HG03521 (cell line): ENCODE measurements at regions not wholly inside any gene's neighbourhood (a gene's known extent, or its start where the extent isn't known, plus 50 kb on each side); places are given as distances from the start of the nearest gene placed in this dataset.

Source experiments
- ATAC-seq: cut with Tn5 transposase; IDR thresholded peaks from one replicate; pipeline ENCODE4 v1.9.1; 2021; ENCODE audit warnings: mild to moderate bottlenecking, moderate library complexity; ENCODE audit not compliant: unreplicated experiment

DNA sequence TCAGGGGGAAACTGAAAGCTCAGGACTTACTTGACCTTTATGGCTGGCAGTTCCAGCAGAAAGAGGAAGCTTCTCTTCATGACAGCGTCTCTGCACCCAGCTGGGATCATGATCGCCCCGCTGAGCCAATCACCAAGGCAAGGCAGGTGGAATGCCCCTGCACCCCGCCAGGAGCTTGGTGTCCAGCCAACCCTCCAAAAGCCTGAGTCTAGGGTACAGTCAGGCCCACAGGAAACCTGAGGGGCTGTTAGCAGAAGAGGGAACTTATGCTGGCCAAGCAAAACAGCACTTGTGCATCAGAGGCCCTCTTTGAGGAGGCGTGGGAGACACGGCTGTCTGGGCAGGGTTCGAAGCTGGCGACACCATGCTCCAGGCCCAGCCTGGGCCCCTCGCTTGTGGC is 188.3 kb upstream of the GMDS start:
- no peak for ATAC-seq

DNA sequence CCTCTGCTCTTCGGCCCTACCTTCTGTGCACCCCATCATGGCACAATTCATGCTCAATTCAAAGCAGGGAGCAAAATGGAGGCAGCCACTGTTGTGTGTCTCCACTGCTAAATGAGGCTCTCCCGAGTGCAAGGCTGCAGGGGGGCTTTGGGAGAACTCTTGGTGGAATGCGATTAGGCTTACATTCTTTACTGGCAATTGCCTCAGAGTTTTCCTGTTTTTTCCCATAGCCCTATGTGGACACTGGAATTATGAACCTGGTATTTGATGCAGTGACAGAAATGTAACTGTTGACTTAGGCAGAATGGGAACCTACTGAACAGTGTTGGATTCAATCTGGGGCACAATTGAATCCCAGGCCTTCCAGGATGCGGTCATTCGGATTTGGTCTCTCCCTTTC is 187.9 kb upstream of the GMDS start:
- no peak for ATAC-seq

DNA sequence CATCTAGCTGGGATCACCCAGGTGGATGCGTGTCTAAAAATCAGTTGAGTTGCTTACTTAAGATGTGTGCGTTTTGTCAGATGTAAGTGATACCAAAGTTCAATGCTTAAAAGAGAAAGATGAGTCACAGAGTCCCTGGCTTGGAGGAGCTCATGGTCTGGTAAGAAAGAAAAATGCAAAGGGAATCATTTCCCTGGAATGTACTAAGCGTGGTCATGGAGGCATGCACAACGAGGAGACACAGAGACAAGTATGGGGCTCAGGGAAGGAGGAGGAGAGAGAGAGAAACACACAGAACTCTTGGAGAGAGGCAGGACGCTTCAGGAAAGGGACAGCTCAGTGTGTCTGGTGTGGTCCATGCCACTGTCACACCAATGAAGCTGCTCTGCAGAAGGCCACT is 186.9 kb upstream of the GMDS start:
- ATAC-seq = no peak

DNA sequence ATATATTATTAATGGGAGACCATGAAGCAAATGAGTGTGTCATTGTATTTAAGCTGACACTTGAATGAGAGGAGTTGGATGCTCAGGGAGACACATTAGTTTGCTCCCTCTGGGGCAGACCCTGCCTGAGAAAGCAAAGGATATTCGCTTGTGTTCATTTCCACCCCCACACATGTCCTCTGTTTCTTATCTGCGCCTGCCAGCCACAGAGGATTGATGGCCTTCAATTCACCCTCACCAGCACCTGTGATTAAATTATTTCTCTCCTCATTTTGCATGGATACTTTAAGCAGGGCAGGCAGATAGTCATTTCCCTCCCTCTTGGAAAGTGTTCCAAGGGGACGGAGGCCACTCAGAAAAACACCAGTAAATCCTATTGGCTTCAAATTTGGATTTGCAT is 185.2 kb upstream of the GMDS start:
- ATAC-seq = no peak

DNA sequence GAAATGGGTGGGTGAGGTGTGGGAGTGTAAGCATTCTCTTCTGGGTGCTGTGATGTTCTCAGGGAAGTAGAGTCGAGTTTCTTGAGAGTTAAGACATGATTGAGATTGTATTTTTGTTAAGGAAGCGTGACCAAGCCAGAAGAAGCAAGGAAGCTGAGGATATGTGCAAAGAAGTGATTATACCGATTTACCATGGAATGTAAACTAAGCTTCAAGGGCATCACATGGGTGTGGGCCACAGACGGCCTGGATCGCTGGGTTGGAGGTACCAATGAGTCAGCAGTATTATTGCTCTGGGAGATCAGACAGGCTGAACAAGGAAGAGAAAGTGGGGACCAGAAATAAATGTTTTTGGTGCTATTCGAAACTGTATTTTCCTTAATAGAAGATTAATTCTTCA is 184.1 kb upstream of the GMDS start:
- ATAC-seq = no peak

DNA sequence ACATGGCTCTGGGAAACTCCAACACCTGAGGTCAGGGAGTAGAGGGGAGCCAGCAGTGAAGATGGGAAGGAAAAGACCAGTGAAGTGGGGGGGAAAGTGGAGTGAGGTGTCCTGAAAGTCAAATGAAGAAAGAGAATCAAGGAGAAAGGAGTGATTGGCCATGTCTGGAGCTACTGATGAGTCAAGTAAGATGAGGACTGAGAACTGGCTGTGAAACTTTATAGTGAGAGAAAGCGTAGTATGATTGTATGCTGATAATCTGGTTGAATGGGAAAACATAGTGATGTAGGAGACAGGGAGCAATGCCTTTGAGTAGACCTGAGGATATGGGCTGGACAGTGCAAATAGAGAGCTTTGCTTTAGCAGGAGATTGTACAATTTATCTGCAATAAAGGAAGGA is 183.6 kb upstream of the GMDS start:
- no peak for ATAC-seq

DNA sequence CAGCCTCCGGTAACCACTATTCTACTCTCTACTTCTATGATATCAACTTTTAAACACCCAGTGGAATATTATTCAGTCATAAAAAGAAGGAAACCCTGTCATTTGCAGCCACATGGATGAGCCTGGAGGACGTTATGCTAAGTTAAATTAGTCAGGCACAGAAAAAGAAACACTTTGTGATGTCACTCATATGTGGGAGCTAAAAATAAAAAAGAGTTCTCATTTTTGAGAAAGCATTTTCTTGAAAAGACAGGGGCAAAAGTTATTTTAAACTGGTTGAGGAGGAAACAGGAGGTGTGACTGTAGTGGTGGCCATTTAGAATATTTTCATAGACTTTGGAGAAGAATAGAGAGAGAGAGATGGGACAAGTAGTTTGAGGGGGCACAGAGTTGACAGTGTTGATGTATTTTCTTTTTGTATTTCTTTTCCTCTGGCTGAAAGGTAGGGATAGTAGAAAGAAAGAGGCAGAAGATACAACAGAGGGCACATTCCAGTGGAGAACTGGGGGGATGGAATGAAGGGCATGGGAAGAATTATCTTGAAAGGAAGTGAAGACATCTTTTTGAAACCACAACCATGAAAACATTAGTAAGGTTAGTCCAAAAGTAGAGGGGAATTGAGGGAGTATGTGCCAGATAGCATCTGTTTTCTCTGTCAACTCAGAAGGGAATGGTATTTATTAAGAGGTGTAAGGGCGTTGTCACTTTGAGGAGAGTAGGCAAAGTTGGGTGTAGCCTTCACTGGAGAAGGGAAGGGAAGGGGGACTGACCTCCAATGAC is 181.3 kb upstream of the GMDS start:
- no peak for ATAC-seq

DNA sequence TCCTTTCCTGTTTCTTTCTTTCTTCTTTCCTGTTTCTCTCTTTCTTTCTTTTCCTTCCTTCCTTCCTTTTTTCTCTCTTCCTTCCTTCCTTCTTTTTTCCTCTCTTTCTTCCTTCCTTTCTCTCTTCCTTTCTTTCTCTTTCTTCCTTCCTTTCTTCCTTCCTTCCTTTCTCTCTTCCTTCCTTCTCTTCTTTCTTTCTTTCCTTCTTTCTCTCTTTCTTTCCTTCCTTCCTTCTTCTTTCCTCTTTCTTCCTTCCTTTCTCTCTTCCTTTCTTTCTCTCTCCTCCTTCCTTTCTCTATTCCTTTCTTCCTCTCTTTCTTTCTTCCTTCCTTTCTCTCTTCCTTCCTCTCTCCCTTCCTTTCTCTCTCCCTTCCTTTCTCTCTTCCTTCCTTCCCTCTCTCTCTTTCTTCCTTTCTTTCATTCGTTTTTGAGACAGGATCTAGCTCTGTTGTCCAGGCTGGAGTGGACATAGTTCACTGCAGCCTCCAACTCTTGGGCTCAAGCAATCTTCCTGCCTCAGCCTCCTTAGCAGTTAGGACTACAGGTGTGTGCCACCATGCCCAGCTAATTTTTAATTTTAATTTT is 170.8 kb upstream of the GMDS start:
- no peak for ATAC-seq

DNA sequence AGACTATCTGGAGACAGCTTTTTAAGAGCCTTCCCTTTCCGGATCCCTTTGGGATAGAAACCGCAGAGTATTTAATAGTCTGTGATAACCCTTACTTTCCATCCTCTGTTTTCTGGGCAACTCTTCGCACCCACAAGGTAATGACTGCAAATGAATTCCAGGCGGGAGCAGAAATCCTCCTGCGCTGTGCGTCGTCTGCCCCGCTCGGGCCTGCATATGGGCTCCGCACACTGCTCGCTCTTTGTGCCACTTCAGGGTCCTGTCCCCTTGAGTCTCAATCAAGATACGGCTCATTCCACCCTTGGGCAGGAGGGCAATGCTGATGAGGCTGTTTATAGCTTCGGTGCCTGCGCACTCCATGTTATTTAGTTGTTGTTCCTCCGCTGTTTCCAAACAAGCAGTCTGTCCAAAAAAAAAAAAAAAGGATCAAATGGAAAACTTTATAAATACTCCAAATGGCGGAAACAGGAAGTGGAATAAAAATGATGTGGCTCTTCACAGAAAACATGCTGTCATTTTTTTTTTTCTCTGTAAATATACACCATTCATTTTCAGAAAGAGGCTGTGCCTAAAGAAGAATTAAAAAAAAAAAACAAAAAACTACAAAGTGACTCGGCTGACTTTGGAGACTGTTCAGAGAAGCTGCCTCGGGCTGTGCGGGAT is 169.6 kb upstream of the GMDS start:
- no peak for ATAC-seq

DNA sequence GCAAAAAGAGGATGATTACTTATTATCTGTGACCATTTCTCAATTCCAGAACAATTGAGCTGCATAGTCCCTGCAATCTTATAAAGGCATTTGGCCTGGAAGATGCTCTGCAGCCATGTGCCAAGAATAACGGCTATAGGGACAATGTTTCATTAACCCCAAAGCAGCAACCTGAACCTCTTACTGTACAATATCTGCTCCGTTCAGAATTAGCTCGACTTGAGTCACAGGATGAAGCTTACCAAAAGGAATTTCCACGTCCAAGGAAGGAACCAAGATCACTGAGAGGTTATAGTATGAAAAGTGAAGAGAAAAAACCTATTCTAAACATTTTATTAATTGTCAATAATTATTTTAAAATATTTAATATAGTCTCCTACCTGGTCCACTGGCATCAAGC is 167.3 kb upstream of the GMDS start:
- no peak for ATAC-seq

DNA sequence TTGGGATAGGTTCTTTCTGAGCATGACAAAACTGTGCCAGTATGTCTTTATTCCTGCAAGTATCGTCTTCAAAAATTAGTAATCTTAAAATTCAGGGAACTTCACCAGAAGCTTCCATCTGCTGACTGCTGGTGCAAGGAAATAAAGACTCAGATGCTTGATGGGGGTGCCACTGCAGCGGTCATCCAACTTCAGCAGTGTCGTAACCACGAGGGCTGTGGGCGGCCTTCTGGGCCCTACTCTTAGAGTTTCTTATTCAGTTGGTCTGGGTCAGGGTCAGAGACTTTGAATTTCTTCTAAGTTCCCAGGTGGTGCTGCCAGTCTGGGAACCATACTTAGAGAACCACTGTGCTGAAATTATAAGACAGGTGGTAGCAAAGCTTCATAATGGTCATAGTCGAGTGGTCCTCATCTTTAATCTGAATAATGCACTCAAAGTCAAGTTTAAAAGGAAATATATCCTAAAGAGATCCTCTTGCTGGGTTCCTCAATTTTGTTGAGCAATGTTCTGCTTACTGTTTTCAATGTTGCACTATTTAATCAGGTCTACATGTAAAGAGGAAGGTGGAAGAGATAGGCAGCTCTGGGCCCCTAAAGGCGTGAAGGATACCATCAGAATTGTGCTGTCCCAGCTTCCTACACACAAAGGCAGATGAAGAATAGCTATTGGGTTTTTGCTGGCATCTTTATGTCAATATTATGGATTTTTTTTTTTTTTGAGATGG is 165.4 kb upstream of the GMDS start:
- ATAC-seq = no peak

DNA sequence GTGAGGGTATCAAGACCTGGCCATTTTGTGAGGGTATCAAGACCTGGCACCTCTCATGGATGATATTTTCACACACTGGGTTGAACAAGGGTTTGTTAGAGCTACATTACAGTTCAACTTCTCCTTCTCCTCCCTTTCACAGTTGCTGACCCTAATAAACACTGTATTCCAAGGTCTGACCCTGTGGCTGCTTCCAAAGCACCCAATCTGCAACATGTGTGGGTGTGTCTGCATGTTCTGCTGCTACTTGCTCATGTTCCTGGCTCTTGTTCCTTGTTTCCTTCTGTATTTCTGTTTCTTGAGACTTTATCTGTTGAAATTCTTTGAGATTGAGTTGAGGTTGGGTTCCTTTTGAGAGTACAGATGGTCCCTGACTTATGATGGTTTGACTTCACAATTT is 162.1 kb upstream of the GMDS start:
- ATAC-seq = no peak

DNA sequence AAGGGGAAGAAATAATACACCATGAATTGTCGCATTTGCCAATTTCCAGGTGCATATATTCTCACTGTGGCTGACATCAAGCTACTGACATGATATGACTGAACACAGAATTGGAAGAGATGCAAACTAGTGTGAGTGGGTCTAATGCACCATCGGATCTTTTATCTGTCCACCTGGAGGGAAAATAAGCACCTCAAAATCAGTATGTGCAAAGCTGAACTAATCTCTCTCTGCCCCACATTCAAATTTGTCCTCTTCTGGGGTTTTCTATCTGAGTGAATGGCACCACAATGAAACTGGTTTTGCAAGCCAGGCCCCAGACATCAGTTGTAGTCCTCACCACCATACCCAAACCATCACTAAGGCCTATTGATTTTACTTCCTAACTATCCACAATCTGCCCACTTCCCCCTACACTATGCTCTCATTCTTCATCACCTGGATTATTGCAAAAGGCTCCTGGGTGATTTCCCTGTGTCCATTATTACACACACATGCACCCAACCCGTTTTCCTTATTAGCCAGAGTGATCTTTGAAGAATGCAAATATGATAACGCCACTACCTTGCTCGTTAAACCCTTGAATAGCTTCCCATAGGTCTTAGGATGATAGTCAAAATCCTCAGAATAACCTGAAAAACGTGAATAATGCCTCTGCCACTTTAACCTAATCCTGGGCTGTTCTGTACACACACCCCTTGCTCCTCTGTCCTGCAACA is 159.0 kb upstream of the GMDS start:
- no peak for ATAC-seq

DNA sequence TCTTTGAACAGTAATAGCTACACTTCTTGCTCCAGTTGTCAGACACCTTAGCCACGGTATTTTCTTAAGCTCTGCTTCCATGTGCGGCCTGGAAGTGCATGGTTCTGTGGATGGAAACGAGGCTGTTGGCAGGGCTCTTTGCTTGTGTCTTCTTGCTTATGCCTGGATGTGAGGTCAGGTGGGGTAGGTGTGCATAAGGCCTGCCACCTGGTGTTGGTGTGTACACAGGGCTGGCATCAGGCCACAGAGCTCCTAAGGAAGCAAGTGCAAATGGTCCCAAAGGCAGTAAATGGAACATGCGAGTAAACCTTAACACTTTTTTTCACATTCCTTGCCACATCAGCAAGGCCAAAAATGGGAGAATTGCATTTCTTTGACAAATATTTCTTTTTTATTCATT is 158.1 kb upstream of the GMDS start:
- ATAC-seq = no peak

DNA sequence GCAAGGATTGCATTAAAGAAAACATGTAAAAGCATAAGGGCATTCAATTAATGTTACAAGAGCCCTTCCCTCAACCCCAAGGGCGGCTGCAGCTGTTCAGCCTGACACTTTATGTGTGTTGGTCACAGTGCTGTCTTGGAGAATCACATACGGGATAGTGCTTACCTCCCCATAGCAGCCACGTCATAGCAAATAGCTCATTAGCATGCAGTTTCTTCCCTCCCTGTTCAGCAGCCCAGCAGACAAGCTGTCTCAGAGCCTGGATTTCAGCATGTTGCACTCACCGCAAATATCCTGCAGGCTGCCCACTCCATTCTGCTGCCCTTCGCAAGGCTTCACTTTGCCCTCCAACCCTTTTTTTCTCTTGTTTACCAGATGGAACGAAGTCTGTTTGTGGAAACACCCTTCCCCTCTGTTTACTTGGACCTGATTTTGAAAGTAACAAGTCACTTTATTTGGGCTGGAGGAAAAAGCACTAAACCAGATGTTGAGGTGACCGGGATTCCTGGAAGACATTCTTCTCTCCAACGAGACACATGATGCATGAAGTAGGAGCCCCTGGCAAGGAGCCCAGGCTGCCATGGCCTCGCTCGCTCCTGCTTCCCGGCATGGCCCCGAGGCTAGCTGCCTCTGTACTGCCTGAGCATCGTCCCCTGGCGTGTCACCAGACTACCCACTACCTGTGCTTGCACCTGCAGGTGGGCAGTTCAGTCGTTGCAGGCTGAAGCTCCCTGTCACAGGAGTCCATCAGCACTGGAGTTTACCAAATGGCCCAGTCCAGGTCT is 151.6 kb upstream of the GMDS start:
- no peak for ATAC-seq

DNA sequence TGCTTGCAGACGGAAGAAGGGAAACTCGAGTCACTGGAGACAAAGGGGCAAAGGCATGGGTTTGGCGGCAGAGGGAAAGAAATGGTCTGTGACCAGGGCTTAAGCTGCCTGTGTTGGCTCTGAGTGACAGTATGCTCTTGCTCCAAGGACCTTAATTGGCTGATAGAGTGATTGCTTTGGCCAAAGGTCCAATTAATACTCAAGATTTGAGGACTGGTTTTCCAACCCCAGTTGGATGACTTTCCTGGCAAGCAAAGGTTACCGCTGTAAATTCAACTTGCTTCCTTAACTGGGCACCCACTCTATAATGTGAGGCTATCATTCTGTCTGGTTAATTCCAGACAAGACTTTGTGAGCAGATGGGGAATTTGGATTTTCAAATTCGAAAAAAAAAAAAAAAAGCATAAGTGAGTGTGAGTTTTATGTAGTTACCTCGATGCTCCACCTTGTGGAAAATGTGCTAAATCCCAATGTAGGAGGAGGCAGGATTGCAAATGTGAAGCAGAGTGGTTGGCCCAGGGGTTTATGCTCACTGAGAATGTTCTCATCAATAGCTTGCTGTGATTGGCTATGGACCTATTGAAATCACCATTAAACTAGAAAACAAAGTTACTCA is 150.7 kb upstream of the GMDS start:
- ATAC-seq = no peak

DNA sequence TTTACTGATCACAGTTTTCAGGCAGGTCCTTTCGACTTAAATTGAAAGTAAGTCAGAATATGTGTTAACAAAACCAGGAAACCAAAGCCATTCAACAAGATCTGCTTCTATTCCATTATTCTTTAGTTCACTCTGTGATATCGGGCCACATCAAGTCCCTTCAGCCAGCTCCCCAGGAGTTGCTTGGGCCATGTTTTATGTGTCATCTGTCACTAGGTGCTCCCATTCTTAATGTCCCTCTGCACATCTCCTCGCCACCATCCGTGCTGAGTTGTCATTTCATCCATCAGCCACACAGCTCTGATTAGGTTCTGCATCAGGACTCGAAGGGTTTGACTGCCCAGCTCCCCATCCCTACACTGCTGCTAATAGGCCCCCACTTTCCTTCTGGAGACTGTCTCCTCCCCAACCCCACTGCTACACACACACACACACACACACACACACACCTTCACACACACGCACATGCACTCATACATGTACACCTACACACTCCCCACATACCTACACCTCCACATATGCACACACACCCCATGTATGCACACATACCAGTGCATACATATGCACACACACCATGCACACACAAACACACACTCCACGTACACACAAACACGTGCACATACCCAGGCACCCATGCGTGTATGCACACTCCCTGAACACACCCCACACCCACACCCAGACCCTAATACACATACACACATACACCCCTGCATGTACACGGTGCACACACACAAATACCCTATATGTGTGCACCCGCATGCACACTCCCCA is 143.3 kb upstream of the GMDS start:
- ATAC-seq = no peak

DNA sequence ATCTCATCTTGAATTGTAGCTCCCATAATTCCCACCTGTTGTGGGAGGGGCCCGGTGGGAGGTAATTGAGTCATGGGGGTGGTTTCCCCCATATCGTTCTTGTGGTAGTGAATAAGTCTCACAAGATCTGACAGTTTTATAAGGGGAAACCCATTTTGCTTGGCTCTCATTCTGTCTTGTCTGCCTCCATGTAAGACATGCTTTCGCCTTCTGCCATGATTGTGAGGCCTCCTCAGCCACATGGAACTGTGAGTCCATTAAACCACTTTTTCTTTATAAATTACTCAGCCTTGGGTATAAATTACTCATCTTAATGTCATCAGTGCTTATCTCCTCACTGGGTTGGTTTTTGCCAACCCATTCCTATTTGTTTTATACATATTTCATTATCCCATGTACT is 142.0 kb upstream of the GMDS start:
- no peak for ATAC-seq

DNA sequence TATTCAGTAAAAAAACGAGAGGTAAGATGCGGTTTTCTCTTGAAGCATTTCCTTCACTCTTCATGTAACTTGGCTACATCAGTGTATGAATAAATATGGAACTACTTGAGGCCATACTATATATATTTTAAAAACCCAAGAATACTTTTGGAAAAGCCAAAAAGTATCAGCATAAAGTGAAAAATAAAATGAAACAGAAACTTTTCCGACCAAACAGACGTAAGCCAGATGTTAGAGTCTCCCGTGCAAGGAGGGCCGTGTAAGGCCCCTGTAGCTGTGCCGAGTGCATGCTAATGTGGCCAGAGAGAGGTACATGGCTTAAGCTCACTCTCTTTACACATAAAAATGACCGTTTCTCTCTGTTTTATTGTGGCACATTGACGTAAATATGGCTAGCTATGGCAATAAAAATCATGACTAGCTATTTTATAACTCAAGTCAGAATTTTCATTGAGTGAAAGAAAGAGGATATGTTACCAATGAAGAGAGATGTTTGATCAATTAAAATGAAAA is 140.1 kb upstream of the GMDS start:
- no peak for ATAC-seq
